Psoas muscle (tissue), 7 donors: ENCODE measurements at regions not wholly inside any gene's neighbourhood (a gene's known extent, or its start where the extent isn't known, plus 50 kb on each side); places are given as distances from the start of the nearest gene placed in this dataset.

Experiments
- ATAC-seq, 4 donors: fragments of 200-7000 bp; cut with Tn5 transposase; one replicate each; pipeline ENCODE4 v1.9.1; 2020; ENCODE audit warnings: moderate library complexity in 3 of 4, mild to moderate bottlenecking in 2 of 4
- DNase-seq, 2 donors: peaks; one replicate each; pipeline ENCODE4 v3.0.0-alpha.2; 2020
- H3K27ac ChIP-seq: fragments of 200-600 bp; one replicate; pipeline ENCODE4 v1.8.0; 2022
- H3K27me3 ChIP-seq, 3 donors: fragments of 200-600 bp in 1 of 3; one replicate each; pipeline versions ENCODE4 v1.6.1 to v1.8.0; 2013 to 2022; ENCODE audit warnings: low read length in 2 of 3, mild to moderate bottlenecking in 2 of 3, moderate library complexity in 1 of 3; ENCODE audit not compliant: insufficient read depth in 3 of 3
- H3K36me3 ChIP-seq, 2 donors: fragments of 200-600 bp in 1 of 2; one replicate each; pipeline versions ENCODE4 v1.6.1 to v1.8.0; 2013 to 2022; ENCODE audit warnings: low read depth in 1 of 2, mild to moderate bottlenecking in 1 of 2, moderate library complexity in 1 of 2; ENCODE audit not compliant: insufficient read depth in 1 of 2
- H3K4me1 ChIP-seq: fragments of 200-600 bp; one replicate; pipeline ENCODE4 v1.8.0; 2022
- H3K4me3 ChIP-seq: fragments of 200-600 bp; one replicate; pipeline ENCODE4 v1.8.0; 2022; ENCODE audit warnings: mild to moderate bottlenecking
- H3K9me3 ChIP-seq: fragments of 200-600 bp; one replicate; pipeline ENCODE4 v1.8.0; 2022
- WGBS, 3 donors: extraction: QIAGEN DNeasy Blood & Tissue Kit; methylation state at CpG; one replicate each; pipeline versions ENCODE4 v1.1.6 to v1.1.7; 2013; 5-methylcytosine and 5-hydroxymethylcytosine counted together
- intact Hi-C, 2 donors: fragments of 100-400 bp; cut with DNase I; formaldehyde crosslinking; loops; one replicate each; pipeline versions ENCODE4 v1.11.0 to v1.14.2; 2022
- TF ChIP-seq, protein P1 (sequence below): fragments of 200-600 bp; IDR thresholded peaks from one replicate; pipeline ENCODE4 v1.8.0; 2022; ENCODE audit warnings: antibody characterized with exemption
- donor health status: healthy with polysubstance abuse.
- donor health status: DM: no; HTN: no; CAD: no; lungs with moderate emphysema.
- donor health status: Bipolar disorder and iron deficiency.
- donor health status: healthy.
- donor health status: DM: yes; HTN: yes; CAD: no.
- donor health status: DM: no; HTN: no; CAD: no.
- donor health status: DM: yes; HTN: yes; CAD: no.

DNA sequence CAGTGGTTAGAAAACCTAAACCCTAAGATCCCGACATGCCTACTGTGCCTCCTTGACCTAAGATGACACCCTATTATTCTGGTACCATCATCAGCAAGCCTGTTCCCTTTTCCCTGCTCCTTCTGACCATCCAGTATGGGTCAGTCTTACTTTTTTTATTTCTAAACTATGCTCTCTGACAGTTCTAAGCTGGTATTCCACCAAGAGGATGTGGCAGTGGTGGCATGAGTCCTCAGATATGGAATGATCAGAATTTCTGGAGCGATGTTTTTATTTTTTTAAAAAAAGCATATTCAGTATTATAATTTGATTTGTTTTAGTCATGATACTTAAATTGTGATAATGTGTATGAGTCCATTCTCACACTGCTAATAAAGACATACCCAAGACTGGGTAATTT is 145.9 kb upstream of the LHCGR start:
- Histone ChIP-seq H3K9me3 (no peaks in the 10 kb centered on the region), H3K36me3 (no peaks in the 10 kb centered on the region), H3K27ac (no peak overlapping the region), H3K4me1 (no peaks in the 10 kb centered on the region), H3K27me3 (peaks cover 0 to 3% (median 0%) of the 10 kb centered on the region in 3 donors), H3K4me3 (no peak overlapping the region)
- WGBS, 3 donors: 54 to 67% (median 56%) methylated on average over 2 of the region's 2 CpGs
- TF ChIP-seq, protein P1, sequence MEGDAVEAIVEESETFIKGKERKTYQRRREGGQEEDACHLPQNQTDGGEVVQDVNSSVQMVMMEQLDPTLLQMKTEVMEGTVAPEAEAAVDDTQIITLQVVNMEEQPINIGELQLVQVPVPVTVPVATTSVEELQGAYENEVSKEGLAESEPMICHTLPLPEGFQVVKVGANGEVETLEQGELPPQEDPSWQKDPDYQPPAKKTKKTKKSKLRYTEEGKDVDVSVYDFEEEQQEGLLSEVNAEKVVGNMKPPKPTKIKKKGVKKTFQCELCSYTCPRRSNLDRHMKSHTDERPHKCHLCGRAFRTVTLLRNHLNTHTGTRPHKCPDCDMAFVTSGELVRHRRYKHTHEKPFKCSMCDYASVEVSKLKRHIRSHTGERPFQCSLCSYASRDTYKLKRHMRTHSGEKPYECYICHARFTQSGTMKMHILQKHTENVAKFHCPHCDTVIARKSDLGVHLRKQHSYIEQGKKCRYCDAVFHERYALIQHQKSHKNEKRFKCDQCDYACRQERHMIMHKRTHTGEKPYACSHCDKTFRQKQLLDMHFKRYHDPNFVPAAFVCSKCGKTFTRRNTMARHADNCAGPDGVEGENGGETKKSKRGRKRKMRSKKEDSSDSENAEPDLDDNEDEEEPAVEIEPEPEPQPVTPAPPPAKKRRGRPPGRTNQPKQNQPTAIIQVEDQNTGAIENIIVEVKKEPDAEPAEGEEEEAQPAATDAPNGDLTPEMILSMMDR: no peak
- no peak for DNase-seq
- intact Hi-C loops: no loop called here
- ATAC-seq: no peak

DNA sequence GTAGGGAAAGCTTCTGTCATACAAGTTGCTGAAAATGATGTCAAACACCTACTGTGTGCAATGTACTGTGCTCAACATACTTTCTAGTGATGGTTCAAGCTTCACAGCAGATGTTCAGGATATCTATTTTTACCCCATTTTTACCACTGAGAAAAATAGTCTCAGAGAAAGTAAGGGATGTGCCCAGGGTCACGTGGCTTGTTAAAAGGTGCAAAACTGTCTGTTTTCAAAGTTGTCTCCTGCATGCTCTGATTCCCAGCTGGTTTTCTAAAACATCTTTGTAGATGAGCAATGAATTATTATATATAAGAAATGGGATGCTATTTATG is 145.5 kb upstream of the LHCGR start:
- H3K9me3 ChIP-seq: no peaks in the 10 kb centered on the region
- intact Hi-C loops: no loop called here
- H3K4me1 ChIP-seq: no peaks in the 10 kb centered on the region
- TF ChIP-seq, protein P1: no peak
- ATAC-seq (no peak), DNase-seq (no peak)
- H3K4me3 ChIP-seq: no peak overlapping the region
- H3K36me3 ChIP-seq: no peaks in the 10 kb centered on the region
- WGBS, 3 donors: 16 to 20% (median 18%) methylated on average over 1 of the region's 1 CpG
- H3K27ac ChIP-seq: no peak overlapping the region
- H3K27me3 ChIP-seq: peaks cover 0 to 3% (median 0%) of the 10 kb centered on the region in 3 donors

DNA sequence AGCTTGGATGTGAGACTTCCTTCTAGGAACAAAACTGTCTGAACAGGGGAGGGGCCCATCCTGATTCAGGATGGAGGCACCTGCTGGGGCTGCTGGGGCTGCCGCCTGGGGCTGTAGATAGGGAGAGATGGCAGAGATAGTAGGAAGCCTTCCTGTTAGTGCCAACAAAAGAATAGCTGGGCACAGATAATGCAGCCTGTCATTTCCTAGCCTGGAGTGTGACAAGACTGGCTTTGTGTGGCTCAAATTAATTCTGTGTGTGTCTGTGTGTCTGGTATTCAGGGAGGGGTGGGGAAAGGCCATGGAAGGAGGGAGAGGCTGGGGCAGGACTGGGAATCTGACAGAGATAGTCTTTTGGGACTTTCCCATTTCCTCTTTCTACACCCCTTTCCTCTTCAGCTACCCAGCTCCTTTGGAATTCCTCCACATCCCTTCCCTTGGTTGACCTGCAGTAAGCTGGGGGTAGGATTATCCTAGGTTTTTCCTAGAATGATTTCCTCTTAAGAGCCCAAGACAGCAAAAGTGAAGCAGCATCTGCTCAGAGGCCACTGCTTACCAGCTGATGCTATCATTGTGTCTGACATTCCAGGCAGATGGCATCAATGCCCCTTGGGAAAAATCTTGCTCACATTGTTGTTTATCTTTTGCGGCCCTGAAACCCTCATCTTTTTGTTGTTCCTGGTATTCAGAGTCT is 144.9 kb upstream of the LHCGR start:
- 13 to 17% (median 15%) methylated on average over 2 of the region's 2 CpGs for whole genome bisulfite sequencing, 3 donors
- TF ChIP-seq, protein P1: no peak
- no peak overlapping the region for H3K4me3 ChIP-seq
- peaks cover 0 to 3% (median 0%) of the 10 kb centered on the region in 3 donors for H3K27me3 ChIP-seq
- no peaks in the 10 kb centered on the region for H3K36me3 ChIP-seq
- no peak overlapping the region for H3K27ac ChIP-seq
- no peak for DNase-seq
- ATAC-seq: no peak
- H3K4me1 ChIP-seq: no peaks in the 10 kb centered on the region
- intact Hi-C loops: no loop called here
- H3K9me3 ChIP-seq: no peaks in the 10 kb centered on the region

DNA sequence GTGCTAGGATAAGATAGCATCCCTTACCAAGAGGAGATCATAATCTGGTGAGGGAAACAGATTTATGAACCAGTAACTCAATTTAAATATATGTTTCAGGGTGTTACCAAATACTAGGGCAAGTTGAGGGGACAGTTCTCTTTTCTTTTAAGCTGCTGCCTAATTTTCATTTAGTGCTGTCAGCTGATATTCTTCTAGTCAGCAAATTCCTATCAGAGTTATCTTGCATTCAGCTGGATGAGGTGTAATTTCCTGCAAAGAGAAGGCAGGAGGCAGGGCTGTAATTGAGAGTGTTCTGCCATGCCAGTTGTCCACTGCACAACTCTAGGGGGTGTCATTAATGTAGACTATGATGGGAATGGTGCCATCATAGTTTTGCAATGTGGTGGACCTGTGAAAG is 141.3 kb upstream of the LHCGR start:
- Histone ChIP-seq H3K9me3 (no peaks in the 10 kb centered on the region), H3K36me3 (no peaks in the 10 kb centered on the region), H3K4me3 (no peak overlapping the region), H3K27ac (no peak overlapping the region), H3K4me1 (no peaks in the 10 kb centered on the region), H3K27me3 (peaks cover 0 to 3% (median 0%) of the 10 kb centered on the region in 3 donors)
- intact Hi-C loops: no loop called here
- ATAC-seq: no peak
- TF ChIP-seq, protein P1: no peak
- no peak for DNase-seq
